IPS-20b (cell line): ENCODE measurements at regions not wholly inside any gene's neighbourhood (a gene's known extent, or its start where the extent isn't known, plus 50 kb on each side); places are given as distances from the start of the nearest gene placed in this dataset.
"Not testable (repeated sequence)": the region's sequence is repeated elsewhere in the genome, so short reads cannot be mapped to it uniquely, and the experiment has no call there.

Source experiments
- H3K27ac ChIP-seq: one replicate; pipeline ENCODE4 v1.5.1; 2013; ENCODE audit warnings: low read length
- H3K27me3 ChIP-seq: 2 replicates; pipeline ENCODE4 v1.6.1; 2013; ENCODE audit warnings: mild to moderate bottlenecking, low read length, inconsistent platforms; ENCODE audit not compliant: insufficient read depth
- H3K36me3 ChIP-seq: 2 replicates; pipeline ENCODE4 v1.6.1; 2013; ENCODE audit warnings: low read depth, mild to moderate bottlenecking, inconsistent platforms, low read length, moderate library complexity; ENCODE audit not compliant: insufficient read depth
- H3K4me1 ChIP-seq: 2 replicates; pipeline ENCODE4 v1.6.1; 2013; ENCODE audit warnings: mild to moderate bottlenecking, control low read depth, inconsistent platforms, low read length, moderate library complexity; ENCODE audit not compliant: insufficient read depth
- H3K4me3 ChIP-seq: 2 replicates; pipeline ENCODE4 v1.5.1; 2013; ENCODE audit warnings: mild to moderate bottlenecking, low read length, inconsistent platforms
- H3K9ac ChIP-seq: 2 replicates; pipeline ENCODE4 v1.6.1; 2013; ENCODE audit warnings: low read depth, mild to moderate bottlenecking, inconsistent platforms, low read length, moderate library complexity
- H3K9me3 ChIP-seq: 2 replicates; pipeline ENCODE4 v1.6.1; 2013; ENCODE audit warnings: mild to moderate bottlenecking, low read depth, low read length, inconsistent platforms; ENCODE audit not compliant: insufficient read depth

DNA sequence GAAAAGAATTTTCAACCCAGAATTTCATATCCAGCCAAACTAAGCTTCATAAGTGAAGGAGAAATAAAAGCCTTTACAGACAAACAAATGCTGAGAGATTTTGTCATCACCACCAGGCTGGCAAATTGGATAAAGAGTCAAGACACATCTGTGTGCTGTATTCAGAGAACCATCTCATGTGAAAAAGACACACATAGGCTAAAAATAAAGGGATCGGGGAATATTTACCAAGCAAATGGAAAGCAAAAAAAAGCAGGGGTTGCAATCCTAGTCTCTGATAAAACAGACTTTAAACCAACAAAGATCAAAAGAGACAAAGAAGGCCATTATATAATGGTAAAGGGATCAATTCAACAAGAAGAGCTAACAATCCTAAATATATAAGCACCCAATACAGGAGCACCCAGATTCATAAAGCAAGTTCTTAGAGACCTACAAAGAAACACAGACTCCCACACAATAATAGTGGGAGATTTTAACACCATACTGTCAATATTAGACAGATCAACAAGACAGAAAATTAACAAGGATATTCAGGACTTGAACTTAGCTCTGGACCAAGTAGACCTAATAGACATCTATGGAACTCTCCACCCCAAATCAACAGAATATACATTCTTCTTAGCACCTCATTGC is 55.9 kb upstream of the ACSM6 start:
- not testable (repeated sequence) for H3K36me3 ChIP-seq, H3K4me1 ChIP-seq, H3K9me3 ChIP-seq, H3K4me3 ChIP-seq, H3K27ac ChIP-seq, H3K27me3 ChIP-seq, H3K9ac ChIP-seq

DNA sequence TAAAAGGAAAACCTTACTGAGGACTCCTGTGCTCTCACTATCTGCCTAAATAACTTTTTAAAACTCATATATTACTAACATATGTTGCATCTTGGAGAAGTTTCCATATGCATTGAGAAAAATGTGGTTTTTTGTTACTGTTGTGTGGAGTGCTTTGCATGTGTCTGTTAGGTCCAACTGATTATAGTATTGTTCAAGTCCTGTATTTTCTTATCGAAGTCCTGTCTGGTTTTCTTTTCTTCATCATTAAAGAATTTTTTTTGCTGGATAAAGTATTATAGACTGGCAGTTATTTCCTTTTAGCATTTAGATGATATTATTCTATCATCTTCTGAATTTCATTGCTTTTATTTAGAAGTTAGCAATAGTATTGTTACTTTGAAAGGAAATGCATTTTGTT is 59.5 kb upstream of the ACSM6 start:
- Histone ChIP-seq H3K9ac (no peak overlapping the region), H3K9me3 (peaks cover under 1% of the 10 kb centered on the region; the same call in 1 of the 2 replicates), H3K4me1 (no peaks in the 10 kb centered on the region)

DNA sequence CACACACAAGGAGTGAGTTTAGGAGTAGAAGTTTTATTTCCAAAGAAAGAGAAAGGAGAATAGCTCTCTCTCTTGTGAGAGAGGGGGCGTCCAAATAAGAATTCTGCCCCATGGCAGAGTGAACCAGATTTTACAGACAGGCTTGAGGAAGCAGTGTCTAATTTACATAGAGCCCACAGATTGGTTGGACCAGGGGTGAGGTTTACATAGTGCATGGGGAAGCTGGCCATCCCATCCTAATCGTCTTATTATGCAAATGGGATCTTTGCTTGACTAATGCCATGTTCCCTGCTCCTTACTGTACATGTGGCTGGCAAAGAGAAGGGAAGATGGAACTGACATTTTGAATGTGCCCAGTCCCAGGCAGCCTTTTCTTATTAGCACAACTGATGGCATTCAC is 60.0 kb upstream of the ACSM6 start:
- H3K9ac ChIP-seq, result no peak overlapping the region
- no peaks in the 10 kb centered on the region for H3K36me3 ChIP-seq
- no peaks in the 10 kb centered on the region for H3K27me3 ChIP-seq
- H3K9me3 ChIP-seq, result peaks cover 5% of the 10 kb centered on the region; the same call in 1 of the 2 replicates
- H3K27ac ChIP-seq, result no peak overlapping the region
- no peak overlapping the region for H3K4me3 ChIP-seq
- no peaks in the 10 kb centered on the region for H3K4me1 ChIP-seq

More for the DNA sequence above, 59.5 kb upstream of the ACSM6 start:
- no peak overlapping the region for H3K4me3 ChIP-seq
- no peak overlapping the region for H3K27ac ChIP-seq
- no peaks in the 10 kb centered on the region for H3K36me3 ChIP-seq
- H3K27me3 ChIP-seq, result no peaks in the 10 kb centered on the region

DNA sequence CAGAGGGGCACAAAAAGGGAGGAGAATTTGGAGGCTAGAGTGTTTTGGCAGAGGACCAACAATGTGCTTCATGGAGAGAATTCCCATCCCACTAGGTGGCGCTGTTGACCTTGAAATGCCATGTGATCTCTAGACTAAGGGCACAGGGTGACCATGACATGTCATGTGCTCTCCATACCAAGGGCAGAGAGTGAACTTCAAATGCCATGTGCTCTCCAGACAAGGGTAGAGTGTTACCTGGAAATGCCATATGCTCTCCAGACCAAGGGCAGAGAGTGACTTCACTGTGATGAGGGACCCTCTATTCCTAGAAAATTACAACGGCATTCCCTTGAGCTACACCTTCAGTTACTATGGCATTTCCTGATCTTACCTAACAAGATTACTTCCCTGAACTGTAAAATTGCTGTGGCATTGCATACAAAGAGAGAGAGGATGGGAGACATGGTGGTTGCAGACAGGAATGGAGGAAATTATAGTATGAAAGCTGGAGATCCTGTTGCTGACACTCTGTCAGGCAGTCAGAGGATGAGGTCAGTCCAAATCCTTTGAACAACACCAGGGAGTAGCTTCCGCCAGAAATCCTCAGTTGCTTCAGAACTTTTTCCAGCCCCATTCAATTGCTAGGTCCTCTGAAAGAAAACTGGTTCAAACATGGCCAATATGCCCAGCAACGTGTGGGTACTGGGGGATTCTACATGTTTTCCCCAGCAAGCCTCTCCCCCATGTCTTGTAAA is 60.9 kb upstream of the ACSM6 start:
- no peaks in the 10 kb centered on the region for H3K27me3 ChIP-seq
- no peaks in the 10 kb centered on the region for H3K36me3 ChIP-seq
- no peak overlapping the region for H3K9ac ChIP-seq
- H3K4me1 ChIP-seq, result no peaks in the 10 kb centered on the region
- H3K9me3 ChIP-seq, result peaks cover 5% of the 10 kb centered on the region; the same call in 1 of the 2 replicates
- no peak overlapping the region for H3K27ac ChIP-seq
- H3K4me3 ChIP-seq, result no peak overlapping the region

DNA sequence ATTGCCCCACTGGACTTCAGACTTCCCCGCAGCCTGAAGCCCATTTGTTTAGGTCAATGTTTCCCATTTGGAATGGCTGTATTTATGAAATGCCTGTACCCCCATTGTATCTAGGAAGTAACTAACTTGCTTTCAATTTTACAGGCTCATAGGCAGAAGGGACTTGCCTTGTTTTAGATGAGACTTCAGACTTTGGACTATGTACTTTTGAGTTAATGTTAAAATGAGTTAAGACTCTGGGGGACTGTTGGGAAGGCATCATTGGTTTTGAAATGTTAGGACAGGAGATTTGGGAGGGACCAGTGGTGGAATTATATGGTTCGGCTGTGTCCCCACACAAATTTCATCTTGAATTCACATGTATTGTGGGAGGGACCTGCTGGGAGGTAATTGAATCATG is 61.1 kb upstream of the CYP2C8 start:
- not testable (repeated sequence) for H3K9me3 ChIP-seq, H3K36me3 ChIP-seq, H3K4me3 ChIP-seq, H3K4me1 ChIP-seq, H3K27me3 ChIP-seq, H3K9ac ChIP-seq, H3K27ac ChIP-seq

DNA sequence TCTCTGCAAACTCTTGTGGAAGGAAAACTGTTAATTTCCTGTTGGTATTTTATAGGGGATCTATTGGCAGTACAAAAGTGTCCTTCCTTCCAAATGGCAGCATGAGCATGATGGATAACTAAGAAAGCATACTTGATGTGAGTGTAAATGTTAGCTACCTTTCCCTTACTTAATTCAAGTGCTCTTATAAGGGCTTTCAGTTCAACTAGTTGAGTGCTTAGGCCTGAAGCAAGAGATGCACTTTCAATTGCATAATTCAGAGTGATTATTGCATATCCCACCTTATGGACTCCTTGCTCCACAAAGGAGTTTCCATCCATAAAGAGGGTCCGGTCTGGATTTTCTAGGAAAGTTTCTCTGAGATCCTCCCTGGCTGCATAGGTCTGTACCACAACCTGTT is 56.3 kb upstream of the CYP2C8 start:
- Histone ChIP-seq H3K4me3 (no peak overlapping the region), H3K4me1 (no peaks in the 10 kb centered on the region), H3K9ac (no peak overlapping the region), H3K27me3 (no peaks in the 10 kb centered on the region), H3K36me3 (no peaks in the 10 kb centered on the region), H3K27ac (no peak overlapping the region), H3K9me3 (peaks cover 35% of the 10 kb centered on the region)

DNA sequence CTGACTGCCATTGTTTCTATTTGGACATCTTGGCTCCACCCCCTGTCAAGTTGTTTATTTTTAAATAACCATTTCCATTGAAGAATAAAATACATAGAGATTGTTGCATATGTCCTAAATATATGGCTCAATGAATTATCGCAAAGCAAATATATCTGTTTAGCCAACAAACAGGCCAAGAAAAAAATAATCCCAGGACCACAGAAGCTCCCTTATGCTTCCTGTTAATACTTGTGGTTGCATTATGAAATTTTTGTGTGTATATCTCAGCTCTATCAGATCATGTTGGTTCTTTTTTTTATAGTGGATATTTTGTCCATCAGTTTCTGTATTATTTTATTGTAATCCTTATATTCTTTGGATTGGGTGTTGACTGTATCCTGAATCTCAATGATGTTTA is 53.4 kb upstream of the CYP2C8 start:
- Histone ChIP-seq H3K27ac (no peak overlapping the region), H3K4me3 (no peak overlapping the region)

DNA sequence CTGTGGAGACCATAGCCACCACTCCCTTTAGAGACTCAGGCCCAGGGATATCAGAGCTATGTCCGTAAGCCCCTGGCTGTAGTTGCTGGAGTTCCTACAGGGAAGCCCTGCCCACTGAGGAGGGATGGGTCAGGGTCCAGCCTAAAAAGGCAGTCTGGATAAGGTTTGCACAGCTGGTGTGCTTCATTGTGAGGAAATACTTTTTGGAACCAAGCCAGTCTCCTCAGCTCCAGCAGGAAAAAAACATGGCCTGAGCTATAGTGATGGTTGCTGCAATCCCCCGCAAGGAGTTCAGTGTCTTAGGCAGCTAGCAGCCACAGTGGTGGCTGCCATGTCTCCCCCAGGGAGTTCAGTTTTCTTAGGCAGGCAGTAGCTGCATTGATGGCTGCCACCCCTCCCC is 52.6 kb upstream of the CYP2C8 start:
- Histone ChIP-seq H3K9me3 (peaks cover 60% of the 10 kb centered on the region), H3K27me3 (no peaks in the 10 kb centered on the region), H3K27ac (no peak overlapping the region), H3K4me3 (no peak overlapping the region; the same call in 1 of the 2 replicates), H3K36me3 (no peaks in the 10 kb centered on the region), H3K4me1 (no peaks in the 10 kb centered on the region), H3K9ac (no peak overlapping the region)

More for the DNA sequence above, 53.4 kb upstream of the CYP2C8 start:
- no peaks in the 10 kb centered on the region for H3K36me3 ChIP-seq
- H3K9ac ChIP-seq, result no peak overlapping the region
- H3K27me3 ChIP-seq, result no peaks in the 10 kb centered on the region
- H3K9me3 ChIP-seq, result peaks cover 52% of the 10 kb centered on the region
- H3K4me1 ChIP-seq, result no peaks in the 10 kb centered on the region
